HS-27A (cell line): ENCODE measurements at regions not wholly inside any gene's neighbourhood (a gene's known extent, or its start where the extent isn't known, plus 50 kb on each side); places are given as distances from the start of the nearest gene placed in this dataset.

Source experiments
- DNase-seq: peaks from one replicate; pipeline ENCODE4 v3.0.0-alpha.2; 2012; ENCODE audit warnings: low read depth, missing footprints

DNA sequence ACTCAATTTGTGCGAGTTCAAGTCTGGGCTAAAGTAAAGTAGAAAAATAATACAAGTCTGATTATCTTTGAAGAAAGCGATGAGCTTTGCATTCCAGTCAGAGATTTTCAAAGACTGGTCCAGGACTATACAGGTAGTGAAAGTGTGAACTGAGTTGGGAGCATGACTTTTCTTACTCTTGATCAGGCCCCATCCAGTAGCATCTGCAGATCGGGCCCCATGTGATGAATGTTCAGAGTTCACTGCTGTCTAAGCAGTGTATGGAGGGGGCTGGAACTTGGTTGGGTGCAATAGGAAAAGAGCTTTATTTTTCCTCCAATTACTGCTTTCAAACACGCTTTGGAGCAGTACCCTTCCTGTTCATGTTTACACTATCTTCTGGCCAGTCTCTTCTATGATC, 747.4 kb upstream of the ID2 start:
- no peak for DNase-seq

DNA sequence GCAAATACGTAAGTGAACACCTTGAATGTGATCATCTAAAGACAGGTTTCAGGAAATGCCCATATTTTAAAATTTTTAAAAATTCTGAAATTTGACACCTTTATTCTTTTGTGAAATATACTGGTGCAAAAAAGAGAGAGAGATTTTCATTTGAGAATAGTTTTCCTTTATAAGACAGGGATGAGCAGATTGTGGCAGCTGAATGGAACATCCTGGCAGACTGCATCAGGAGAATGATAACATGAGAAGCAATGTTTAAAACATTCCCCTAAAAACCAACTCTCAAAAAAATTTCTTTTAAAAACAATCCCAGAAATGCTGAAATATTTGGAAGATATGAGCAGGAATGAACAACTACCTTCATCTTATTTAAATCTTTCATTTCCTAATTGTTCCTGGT, 744.8 kb upstream of the ID2 start:
- DNase-seq: no peak

DNA sequence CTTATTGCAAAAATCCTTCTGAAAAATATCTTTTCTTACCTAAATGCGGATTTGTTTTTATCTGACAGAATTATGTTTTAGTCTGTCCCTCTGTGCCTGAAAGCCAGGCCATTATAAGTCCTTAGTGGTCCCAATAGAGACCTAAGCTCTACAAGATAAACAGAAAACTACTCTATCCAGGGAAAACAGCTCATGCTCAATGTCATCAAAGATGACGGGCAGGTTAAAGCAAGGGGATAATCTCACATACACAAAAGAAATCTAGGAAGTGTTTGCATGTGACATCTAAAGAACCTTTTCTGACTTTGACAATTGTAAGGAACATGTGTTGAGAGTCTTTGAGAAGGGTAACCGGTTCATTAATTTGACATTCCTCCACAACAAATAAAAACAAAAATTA, 741.1 kb upstream of the ID2 start:
- DNase-seq: no peak

DNA sequence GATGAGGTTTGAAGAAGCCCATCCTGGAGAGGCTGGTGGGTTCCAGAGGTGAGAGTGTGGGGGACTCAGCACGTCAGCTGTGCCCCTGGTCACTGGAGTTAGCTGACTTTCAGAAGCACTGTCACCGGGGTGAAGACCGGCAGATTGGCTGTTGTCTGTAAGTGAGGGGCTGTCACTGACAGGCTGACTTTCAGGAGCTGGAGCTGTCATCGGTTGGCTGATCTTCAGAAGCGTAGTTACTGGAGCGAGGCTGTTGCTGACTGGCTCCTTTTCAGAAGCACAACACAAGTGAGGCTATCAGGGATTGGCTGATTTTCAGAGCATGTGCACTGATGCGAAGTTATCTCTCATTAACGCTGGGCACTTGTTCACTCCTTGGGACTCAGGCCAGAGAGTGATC, 738.4 kb upstream of the ID2 start:
- no peak for DNase-seq

DNA sequence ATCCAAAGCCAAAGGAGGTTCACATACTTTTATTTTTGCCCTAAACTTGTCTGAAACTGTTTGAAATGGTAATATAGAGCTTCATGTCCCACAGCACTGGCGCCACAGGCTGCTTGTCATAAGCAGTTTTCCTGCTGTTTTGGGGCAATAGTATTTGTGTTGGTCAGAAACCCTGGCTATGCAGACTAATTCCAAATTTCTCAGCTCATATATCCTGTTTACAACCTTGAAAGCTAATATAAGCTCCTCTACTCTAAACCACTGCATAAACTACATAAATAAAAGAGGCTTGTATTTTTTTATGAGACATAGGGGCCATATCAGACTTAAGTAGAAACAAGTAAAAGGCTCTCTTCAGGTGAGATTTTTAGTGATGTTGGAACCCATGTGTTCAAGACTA, 736.8 kb upstream of the ID2 start:
- DNase-seq: no peak

DNA sequence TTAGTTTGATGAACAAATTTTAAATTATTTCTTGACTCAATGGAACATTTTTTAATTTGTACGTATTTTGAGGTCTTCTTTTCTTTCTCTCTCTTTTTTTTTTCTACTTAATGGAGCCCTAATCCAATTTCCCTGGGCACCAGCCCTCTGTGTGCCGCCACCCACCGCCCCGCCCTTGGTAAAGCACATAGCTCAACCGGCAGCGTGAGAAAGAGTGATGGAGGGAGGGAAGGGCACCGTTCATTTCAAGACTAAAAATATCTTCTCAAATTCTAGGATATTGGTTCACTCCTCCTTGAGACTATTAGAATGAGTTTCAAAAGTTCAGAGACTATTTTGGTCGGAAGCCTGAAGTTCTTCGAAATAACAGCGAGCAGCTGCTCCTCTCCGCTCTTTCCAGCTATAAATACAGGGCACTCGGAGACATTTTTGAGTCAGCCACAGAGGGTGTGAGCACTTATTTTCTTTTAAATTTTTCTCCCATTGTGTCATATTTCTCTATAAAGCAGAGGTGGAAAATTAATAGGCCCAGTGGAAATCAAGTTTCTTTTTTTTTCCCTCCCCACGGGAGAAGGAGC, 731.7 kb upstream of the ID2 start:
- DNase-seq: no peak

DNA sequence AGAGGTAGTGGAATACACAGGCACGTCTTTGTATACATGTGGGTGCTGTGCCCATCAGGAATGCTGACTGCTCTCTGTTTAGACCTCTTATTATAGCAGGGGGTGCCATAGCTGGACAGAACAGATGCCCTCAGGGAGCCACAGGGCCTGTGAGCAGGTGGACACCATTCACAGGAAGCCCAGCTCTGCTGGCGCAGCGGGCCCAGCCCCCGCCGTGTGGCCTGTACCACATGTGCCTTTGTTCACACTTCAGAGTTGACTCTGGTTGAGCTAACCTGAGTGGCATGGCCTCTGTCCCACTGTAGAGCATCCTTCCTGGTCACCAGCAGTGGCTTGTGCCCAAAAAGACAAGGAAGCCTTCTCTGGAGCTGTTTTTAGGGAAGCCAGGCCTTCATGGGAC, 730.9 kb upstream of the ID2 start:
- DNase-seq: no peak

DNA sequence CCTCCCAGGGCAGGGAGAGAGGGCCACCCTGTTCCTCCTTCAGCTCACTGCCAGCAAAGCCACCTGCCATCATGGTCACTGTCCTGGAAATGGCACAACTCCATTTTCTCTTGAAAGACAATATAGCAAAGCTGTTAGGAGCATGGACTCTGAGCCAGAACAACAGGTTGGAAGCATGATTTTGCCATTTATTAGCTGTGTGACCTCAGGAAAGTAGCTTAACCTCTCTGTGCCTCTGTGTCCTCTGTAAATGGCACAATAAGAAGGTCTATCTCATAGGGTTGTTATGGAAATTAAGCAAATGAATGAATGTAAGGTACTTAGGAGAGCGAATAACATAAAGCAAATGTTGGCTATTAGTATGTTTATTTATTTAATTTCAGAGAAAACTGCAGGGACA, 730.4 kb upstream of the ID2 start:
- no peak for DNase-seq

DNA sequence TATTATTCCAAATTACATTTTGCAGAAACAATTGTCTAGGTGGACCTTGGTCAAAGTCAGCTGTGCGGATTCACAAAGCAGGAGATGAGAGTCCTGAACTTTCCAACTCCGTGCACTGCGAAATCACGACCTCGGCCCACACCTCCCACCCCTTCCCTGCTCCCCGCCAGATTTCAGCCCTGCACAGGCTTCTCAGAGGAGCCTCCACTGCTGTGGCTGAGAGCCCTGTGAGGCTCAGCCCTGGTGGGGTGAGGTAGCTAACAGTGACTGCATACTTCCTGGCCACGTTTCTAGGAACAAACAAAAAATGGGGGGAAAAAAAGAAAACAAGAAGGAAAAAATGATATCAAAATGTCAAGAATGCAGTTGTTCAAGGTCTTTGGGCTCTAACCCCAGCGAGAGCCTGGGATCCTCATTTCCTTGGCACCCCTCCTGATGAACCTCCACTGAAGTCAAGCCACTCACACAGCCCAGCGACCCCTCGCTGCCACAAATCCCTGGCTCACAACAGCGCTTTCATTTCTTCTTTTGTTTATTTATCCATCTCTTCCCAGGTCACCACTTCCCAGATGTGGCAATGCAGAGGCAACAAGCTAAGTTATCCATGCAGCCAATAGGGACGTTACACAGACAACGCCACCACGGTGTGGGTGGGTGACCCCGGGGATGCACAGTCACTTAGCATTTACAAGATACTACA, 729.7 kb upstream of the ID2 start:
- no peak for DNase-seq

DNA sequence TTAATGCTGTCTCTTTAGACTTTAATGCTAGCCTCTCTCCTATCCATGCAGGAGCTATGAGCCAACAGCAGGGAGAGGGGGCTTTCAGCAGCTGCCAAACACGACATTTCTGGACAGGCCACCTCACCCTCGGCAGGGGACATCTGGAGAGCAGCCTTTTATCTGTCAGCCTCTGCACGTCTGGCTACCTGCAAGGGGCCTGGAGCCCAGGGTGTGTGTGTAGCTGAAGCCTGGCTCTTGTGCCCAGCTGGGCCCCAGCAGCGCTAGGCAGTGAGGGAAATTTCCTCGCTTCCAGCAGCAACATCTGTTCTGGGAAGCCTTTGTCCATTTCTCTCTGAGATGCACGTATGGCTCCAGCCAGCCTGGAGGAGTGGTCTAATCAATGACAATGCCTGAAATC, 728.7 kb upstream of the ID2 start:
- no peak for DNase-seq

DNA sequence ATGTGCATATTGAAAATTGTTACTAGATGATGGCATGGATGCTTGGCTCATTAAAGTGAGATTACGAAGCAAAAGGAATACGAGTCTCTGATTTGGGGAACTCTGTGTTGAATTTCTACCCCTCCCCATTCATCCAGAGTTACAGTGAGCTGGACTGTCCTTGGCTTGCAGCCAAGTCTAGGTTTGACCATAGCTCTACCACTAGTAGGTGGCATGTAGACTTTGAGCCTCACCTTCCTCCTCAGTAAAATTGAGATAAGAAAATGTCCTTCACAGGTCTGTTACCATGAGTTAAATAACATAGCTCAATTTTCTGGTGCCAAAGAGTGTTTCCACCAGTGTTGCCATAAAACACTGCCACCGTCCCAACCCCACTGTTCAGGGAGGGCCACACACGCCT, 727.6 kb upstream of the ID2 start:
- no peak for DNase-seq

DNA sequence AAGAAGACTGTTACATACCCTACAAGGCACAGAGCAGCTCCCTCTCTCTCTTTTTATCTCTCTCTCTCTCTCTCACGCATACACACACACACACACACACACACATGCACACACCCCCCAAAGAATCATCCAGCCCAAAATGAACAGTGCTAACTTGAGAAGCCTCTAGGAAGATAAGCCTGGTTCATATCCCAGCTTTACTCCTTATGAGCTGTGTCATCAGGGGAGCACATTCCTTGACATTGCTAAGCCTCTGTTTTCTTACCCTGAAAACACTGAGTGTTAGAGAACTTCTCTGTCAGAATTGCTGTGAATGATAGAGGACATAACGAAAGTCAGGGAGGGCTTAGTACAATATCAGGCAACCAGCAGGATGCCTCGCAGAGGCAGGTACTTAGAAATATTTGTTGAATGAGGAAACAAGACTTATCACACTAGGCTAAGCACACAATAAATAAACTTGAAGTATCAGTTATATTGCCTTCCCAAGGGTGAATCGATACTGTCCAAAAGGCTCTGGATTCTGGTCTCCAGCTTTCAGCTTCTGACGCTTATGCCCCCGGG, 725.6 kb upstream of the ID2 start:
- no peak for DNase-seq

DNA sequence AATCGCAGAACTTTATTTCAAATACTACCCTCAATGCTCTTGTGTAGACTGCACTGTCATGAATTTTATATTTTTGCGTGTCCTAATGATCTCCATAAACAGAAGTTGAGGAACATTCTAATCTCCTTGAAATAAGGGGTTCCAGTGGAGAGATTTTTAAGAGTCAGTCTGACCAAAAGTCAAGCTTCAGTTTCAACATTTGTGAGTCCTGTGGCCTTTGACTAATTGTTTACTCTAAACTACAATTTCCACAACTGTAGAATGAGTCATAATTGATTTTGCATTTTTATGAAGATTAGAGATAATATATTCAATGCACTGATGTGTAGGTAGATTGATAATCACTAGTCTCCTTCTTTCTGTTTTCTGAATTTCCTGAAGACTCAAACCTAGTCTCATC, 720.3 kb upstream of the ID2 start:
- no peak for DNase-seq

DNA sequence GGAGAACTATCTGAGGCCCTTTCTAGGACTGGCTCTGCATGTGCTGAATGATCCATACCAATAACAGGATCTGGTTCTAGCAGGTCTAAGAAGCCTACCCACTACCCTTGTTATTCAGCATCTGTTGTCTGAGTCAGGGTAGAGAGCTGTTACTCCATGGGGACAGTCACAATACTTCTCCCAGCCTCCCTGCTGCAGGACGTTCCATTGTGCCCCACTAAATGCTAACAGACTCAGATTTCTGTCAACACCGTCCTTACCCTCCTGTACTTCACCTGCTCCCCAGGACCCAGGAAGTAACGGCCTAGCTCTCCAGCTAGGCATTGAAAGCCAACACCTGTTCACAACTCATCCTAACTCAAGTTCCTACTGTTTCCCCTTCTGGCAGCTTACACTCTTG, 719.7 kb upstream of the ID2 start:
- DNase-seq: no peak

DNA sequence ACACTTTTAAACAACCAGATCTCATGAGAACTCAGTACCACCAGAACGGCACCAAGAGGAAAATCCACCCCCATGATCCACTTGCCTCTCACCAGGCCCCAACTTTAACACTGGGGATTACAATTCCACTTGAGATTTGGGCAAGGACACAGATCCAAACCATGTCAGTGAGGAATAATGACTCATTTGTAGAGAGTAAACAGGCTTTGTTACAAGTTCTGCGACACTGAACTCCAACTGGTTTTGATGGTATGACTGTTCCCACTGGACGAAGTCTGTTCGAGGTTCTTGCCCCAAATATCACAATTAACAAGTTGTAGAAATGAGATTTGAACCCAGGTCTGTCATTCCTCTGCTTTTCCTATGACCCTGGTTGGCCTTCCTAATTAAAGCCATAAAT, 718.1 kb upstream of the ID2 start:
- no peak for DNase-seq

DNA sequence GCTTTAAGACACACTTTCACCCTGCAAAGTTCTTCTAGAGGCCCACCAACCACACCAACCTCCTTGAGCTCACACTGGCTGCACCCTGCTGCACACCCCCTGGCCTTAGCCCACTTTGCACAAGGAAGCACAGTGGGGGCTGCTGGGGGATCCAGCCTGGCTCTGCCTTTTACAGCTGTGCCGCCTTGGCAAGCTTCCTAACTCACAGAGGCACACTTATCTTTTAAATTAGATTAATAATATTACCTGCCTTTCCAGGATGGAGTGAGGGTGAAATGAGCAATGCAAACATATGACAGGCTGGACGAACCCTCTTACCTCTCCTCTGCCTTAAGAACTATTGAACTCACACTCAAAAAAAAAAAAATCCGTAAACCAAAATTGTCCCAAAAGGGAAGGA, 715.8 kb upstream of the ID2 start:
- DNase-seq: no peak

DNA sequence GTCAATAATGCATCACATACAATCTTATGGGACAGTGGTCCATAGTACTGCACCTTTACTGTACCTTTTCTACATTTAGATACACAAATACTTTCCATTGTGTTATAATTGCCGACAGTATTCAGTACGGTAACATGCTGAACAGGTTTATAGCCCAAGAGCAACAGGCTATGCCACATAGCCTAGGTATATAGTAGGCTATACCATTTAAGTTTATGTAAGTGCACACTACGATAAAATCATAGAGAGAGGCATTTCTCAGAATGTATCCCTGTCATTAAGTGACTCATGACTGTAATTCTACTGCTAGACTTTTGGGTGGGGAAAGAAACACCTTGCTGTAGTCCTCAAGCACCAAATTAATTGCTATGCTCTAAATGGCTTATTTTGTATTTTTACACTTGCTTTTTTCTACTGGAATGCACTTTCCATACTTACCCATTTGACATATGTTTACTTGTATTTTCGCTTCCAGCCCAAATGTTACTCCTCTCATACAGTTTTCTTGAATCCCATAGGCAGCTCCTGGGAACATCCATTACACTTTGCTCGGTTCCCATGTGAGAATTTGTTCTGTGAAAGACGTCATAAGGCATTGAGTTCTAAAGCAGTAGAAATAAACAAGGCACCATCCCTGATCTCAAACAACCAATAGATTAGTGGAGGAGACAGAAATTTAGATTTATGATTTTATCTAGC, 714.0 kb upstream of the ID2 start:
- no peak for DNase-seq

DNA sequence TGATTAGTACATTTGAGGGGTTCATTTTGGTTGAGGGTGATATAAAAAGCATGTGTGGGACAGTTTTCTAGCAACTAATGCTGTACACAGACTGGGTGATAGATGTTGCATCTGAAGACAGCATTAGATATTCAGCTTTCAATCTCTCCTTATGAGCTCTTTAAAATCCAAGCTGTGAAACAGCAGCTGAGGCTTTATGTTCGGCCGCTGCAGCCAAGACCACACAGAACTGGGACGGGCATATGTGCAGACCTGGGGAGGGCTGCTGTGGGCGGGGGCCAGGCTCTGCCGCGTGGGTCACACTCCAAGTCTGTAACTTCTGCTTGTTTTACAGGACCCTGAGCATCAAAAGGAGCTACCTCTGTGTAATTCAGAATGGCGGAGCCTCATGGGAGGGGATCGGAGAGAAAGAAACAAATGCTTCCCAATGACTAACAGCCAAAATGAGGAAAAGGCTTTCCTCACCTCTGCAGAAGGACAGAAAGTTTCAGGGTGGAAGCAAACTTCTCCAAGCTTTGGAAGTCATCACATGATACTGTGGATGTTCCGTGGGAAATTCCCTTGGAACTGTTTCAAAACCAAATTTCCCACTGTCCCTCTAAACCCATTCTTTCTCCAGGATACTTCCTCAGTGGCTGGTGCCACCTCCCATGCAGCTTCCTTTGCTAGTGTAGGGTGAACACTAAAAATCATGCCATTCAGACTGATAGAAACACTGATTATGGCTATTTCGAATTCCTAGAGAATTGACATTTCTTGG, 711.9 kb upstream of the ID2 start:
- no peak for DNase-seq

DNA sequence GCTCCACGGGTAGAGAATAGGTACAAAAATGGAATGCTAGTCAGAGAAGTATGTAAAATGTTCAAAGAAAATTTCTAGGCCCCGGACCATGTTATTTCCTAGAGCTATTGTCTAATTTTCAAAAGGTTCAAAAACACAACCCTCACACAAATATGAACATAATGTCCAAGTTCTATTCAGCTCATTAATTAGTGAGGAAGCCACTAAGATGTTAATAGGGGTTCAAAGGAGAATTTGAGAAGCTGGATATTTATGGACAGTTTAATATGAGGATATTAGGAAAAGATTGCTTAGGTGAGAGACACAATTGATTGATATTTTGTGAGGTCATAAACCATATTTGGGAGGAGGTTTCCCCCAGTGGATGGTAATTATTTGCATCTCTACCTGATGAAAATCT, 710.6 kb upstream of the ID2 start:
- no peak for DNase-seq

DNA sequence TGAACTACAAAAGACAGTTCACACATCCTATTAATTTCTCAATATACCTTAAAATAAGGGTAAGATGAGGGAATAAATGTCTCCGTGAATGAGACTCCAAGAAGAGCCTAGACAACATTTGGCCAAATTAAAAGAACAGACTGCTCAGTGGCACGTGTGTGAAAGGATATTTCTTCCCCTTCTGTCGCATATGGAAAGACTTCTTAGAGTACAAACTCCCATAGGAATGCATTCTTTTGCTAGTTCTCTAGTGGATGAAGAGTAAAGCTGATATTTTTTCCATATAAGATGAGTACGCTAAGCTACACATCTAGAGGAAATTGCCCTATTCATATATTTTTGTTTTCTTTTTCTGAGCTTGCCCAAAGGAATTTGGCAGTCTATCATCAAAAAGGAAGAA, 710.0 kb upstream of the ID2 start:
- DNase-seq: no peak

DNA sequence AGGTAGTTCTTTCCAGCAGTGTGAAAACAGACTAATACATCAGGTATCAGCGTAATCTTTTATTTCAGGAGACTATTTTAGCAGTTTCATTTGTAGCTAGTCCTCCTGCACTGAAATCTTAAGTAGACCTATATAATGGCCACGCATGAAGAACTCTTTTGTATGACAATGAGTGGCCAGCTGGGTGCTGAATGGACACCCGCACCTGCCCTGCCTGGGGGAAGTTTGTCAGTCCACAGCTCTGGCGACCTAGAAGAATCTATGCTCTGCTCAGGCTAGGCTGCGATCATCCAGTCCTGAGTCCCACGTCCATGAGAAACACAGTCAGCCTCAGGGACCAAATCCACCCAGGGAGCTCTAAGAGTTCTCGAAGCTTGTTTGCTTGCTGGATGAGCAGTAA, 709.2 kb upstream of the ID2 start:
- DNase-seq: no peak

DNA sequence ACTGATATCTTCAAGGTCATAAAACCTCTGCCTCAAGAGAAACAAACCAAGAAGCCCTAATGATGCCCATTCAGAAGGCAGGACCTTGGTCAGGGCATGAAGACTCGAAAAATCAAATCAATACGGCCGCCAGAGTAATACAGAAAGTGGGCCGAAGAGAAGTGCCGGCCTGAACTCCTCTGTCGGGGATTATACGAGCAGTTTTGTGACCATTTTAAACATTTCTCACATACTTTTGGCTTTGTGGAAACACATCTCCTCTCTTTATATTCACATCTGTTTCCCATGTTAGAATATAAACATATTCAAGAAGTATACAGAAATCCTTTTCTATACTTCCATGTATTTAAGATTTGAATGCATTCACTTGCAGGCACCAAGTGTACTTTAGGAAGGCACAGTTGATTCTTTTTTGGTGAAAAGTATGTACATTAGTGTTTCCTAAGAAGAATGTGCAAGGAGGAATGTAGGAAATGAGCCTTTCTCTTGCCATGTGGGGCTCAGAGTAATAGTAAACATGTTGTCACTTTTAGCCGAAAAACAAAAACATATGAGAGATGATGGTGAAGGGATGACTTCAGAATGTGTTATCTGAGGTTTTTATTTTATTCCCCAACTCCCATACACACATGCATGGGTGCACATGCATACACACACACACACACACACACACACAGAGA, 707.9 kb upstream of the ID2 start:
- no peak for DNase-seq
